ENCODE measurements at regions not wholly inside any gene's neighbourhood (a gene's known extent, or its start where the extent isn't known, plus 50 kb on each side); places are given as distances from the start of the nearest gene placed in this dataset.

- H2AFZ ChIP-seq (ENCODE audit: low read depth), result no peak overlapping the region
- peaks cover 2% of the 10 kb centered on the region for H3F3A ChIP-seq (replicated peaks; ENCODE audit: insufficient read depth)
- no peaks in the 10 kb centered on the region for H3K36me3 ChIP-seq (replicated peaks in 1 of 2; ENCODE audit: control insufficient read depth in 1 of 2, insufficient read depth in 2 of 2, low read length in 1 of 2)
- no peaks in the 10 kb centered on the region for H3K9me3 ChIP-seq
- H3K4me2 ChIP-seq, result no peak overlapping the region
- H3K27ac ChIP-seq (ENCODE audit: low read depth in 2 of 2, low read length in 1 of 2), result no peak overlapping the region
- H3K27me3 ChIP-seq (ENCODE audit: insufficient read depth), result peaks cover 9% of the 10 kb centered on the region; the same call in 1 of the 2 replicates
- WGBS (ENCODE audit: low lambda C conversion rate), result 9% methylated on average over 1 of the region's 1 CpG
- H3K9ac ChIP-seq, result no peak overlapping the region
- H4K20me1 ChIP-seq (ENCODE audit: insufficient read depth), result no peaks in the 10 kb centered on the region
- POLR2A ChIA-PET, result no interaction called here
- CTCF ChIA-PET, result no interaction called here
- TF ChIP-seq NRF1 (IDR thresholded peaks at IDR 0.05; ENCODE audit: low read depth, low read length) (no peak), CTCF (IDR thresholded peaks at IDR 0.05) (no peak), IRF3 (IDR thresholded peaks at IDR 0.05; ENCODE audit: low read depth, low read length) (no peak), NFIC (IDR thresholded peaks at IDR 0.05; ENCODE audit: borderline replicate concordance) (no peak), EP300 (IDR thresholded peaks at IDR 0.05; ENCODE audit: borderline replicate concordance in 1 of 2, low read depth in 1 of 2, low read length in 1 of 2) (no peak), POLR2AphosphoS5 (IDR thresholded peaks at IDR 0.05; ENCODE audit: low read depth, low read length) (no peak), FOXJ3 (CRISPR knock-in tag; IDR thresholded peaks at IDR 0.05) (no peak), TEAD4 (IDR thresholded peaks at IDR 0.05; ENCODE audit: borderline replicate concordance, insufficient read depth) (no peak), CHD2 (IDR thresholded peaks at IDR 0.05; ENCODE audit: low read length, partially characterized antibody) (no peak), GATA2 (CRISPR knock-in tag; IDR thresholded peaks at IDR 0.05) (no peak), SMC3 (IDR thresholded peaks at IDR 0.05; ENCODE audit: low read depth, low read length) (no peak)
- DNase-seq, result no peak
- no peaks in the 10 kb centered on the region for H3K79me2 ChIP-seq (ENCODE audit: insufficient read depth)
- H3K4me1 ChIP-seq (ENCODE audit: control insufficient read depth in 1 of 2, insufficient read depth in 2 of 2, low read depth in 1 of 2, low read length in 1 of 2), result no peaks in the 10 kb centered on the region
- H3K9me2 ChIP-seq, result no peaks in the 10 kb centered on the region
- no peak overlapping the region for H3K4me3 ChIP-seq (ENCODE audit: low read depth in 2 of 2, low read length in 1 of 2)
These were observed 50.0 kb upstream of the FRMD4A start for GRCh38 chr10:14380746-14381145.

Small RNA genes in the stretch of these regions (small RNA-seq; reads per million reads assigned to genes)
- gene MIR1265, result 0 reads per million in 7 experiments
- gene MIR4293, result 0 reads per million in 7 experiments

Data from SK-N-SH (cell line).